ENCODE measurements at regions not wholly inside any gene's neighbourhood (a gene's known extent, or its start where the extent isn't known, plus 50 kb on each side); places are given as distances from the start of the nearest gene placed in this dataset.

GRCh38 chr1:112242470-112242869 lies 153.5 kb upstream of the CTTNBP2NL start:
- TF ChIP-seq CTCF (conservative IDR thresholded peaks at IDR 0.05) (no peak), EZH2 (IDR thresholded peaks at IDR 0.05; ENCODE audit: low read depth) (no peak)
